NCI-H524 (cell line): ENCODE measurements at regions not wholly inside any gene's neighbourhood (a gene's known extent, or its start where the extent isn't known, plus 50 kb on each side); places are given as distances from the start of the nearest gene placed in this dataset.
A peak's percentile ranks its signal among the peaks of the same experiment; 100 is the strongest.

Experiments
- DNase-seq, 2 experiments: peaks; one replicate each; lab custom pipeline; 2025; lab: John Stamatoyannopoulos, UW

GRCh38 chr6:167674486-167674885 is 152.2 kb upstream of the AFDN start:
- DNase-seq: no peak

GRCh38 chr6:167676000-167676665 is 150.6 kb upstream of the AFDN start:
- DNase-seq: no peak

- peak in 1 of 2 experiments; percentile 73 for DNase-seq
These were observed 149.9 kb upstream of the AFDN start for GRCh38 chr6:167676666-167677421.

DNA sequence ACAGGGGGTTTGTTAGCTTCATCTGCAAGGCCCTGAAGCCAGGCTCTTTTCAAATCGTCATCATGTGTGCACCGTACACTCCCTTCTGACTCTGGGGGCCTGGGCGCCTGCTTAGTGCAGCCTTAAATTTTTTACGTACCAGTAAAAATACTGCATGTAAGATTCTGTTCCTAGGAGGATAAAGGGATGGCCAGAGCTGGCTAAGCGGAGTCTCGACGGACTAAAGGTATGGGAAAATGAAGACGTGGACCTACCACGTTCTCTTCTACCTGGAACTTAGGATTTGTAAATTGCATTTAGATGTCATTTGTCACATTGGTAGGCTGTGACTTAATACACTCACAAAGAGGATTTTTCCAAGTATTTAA is 149.3 kb upstream of the AFDN start:
- no peak for DNase-seq

- peak; percentile 38 to 62 for DNase-seq
These were observed 148.3 kb upstream of the AFDN start for GRCh38 chr6:167678102-167679101.

DNA sequence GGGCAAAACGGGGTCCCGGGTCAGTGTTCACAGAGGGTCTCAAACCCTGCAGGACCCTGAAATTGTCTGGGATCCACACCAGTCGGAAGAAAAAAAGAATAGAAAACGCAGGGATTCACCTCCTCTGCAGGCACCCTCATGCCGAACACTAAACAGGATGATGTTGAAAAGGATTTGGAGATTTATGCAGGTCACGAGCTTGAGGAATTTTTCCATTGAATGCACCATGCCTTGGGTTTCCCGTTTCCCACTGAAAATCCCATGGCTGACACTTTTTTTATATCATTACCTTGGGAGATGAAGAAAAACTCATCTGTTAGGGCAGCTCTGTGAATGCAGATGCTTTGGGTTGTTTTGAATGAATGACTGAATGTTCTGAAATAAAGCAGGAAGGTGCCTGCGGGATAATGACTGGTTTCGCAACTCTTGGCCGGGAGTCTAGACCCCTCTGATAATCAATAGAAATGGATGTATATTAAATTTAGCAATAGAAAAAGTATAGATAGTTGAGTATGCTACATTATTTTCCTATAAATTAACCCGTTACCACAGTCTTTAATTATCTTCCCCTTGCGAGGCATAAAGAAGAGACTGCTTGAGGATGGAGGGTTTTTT is 147.5 kb upstream of the AFDN start:
- DNase-seq: no peak

- no peak for DNase-seq
These were observed 146.7 kb upstream of the AFDN start for GRCh38 chr6:167679790-167680604.

DNA sequence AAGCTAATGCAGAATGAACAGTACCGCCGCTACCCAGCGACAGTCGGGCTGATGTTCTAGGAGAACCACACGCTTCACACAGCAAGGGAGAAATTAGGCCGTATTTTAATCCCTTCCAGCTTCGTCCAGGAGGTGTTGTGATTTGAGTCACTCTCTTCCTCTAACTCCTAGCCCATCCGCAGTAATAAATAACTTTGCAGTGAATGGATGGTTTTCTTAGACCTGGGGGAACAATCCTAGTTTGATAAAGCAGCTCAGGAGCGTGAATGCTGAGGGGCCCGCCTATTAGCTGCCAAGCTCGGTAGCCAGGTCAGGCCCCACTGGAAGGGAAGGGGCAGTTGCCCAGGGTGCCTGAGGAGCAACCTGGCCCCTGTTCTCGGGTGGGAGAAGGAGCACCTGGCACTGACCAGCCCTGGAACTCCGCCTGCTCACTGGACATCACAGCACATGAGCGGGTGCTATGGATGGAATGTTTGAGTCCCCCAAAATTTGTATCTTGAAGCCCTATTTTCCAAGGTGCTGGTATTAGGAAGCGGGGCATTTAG is 146.0 kb upstream of the AFDN start:
- no peak for DNase-seq

- DNase-seq: no peak
These were observed 144.6 kb upstream of the AFDN start for GRCh38 chr6:167682125-167682524.

- DNase-seq: no peak
These were observed 144.1 kb upstream of the AFDN start for GRCh38 chr6:167682546-167683027.

DNA sequence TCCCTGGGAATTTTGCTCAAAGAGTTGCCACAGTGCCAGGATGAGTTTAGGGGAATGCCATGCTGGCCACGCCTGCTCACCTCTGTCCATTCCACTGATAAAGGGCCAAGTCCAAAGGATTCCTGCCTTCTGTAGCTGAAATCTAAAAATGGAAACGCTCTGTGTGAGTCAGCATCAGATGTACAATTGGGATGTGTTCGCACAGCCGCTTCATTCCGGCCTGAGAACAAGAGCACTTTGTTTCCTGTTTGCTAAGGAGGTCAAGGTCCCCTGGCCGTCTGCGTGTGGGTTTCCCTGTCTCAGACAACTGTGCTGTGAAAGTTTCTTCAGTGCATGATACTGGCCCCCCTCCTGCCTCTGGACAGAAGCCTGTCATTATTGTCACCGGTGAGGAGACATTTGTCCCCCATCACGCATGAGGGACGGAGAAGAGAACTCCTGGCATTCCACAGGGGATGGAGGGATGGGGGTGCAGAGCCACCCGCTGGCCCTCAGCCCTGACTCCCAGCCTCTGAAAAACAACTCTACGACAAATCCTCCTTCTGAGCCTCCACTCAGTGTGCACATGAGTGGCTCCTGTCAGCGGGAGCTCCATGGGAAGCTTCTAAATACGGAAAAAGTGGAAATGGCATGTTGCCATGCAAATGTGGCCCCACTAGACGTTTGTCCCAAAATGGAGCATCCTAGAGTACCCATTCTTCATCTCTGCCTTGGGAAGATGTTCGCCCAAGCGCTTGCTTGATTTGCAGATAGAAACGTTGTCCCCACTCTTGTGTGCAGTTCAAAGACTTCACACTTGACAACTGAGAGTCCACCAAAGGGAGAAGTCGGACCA is 143.5 kb upstream of the AFDN start:
- DNase-seq: no peak

DNA sequence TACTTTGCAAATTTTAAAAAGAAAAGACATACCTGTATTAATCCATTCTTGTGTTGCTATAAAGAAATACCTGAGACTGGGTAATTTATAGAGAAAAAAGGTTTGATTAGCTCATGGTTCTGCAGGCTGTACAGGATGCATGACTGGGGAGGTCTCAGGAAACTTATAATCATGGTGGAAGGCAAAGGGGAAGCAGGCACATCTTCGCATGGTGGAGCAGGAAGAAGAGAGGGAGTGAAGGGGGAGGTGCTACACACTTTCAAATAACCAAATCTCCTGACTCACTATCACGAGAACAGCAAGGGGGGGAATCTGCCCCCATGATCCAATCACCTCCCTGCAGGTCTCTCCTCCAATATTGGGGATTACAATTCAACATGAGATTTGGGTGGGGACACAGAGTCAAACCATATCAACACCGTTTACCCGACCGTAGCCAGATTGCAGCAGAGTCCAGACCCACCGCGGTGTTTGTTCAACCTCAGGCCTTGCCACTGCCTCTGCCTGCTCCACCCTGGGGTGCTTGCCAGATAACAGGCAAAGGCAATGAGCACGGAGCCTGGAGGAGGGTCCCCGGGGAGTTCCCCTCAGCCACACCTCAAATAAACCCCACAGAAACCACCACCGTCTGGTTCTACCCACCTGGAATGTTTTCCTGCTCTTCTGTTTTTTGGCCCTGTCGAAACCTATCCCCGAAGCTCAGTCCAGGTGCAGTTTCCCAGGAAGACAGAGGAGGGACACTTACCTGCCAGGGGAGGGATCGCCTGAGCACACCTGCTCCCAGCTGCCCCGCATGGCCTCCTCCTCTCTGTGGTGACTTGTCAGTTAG is 142.2 kb upstream of the AFDN start:
- DNase-seq: no peak

DNA sequence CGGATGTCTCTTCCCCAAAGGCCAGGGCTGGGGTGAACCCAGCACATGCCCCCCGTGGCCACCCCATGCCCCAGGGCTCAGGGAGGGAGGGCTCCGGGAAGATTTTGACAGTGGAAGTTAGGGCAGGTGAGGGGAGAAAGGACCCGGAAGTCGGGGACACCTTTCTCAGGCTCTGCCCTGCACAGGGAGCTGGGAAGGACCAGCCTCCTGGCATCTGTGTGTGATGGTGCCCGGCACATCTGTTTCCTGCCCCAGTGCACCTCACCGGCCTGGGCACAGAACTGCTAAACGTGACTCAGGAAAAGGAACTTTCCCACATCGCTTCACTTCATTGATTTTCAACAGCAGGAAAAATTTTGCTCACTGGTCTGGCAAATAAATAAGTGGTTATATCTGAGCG is 141.1 kb upstream of the AFDN start:
- no peak for DNase-seq

GRCh38 chr6:167686204-167686893 is 140.4 kb upstream of the AFDN start:
- no peak for DNase-seq

GRCh38 chr6:167687116-167687725 is 139.5 kb upstream of the AFDN start:
- DNase-seq: peak; percentile 86 to 96

DNA sequence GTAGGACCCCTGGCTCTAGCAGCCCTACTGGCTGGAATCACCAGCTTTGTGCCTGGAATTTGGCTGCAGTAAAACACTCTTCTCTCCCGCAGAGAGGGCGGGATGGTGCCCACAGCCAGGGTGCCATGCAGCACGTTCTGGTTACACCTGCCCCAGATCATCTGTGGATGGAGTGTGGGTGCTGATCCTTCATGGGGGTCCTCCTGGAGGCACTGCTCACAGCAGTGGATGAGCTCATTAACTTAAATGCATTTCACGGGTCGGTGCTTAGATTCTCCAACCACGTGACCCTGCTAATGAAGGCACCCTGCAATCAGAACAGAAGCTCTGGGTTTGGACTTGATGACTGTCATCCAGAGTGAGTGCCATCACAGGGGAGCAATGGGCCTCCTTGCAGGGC is 138.6 kb upstream of the AFDN start:
- DNase-seq: peak in 1 of 2 experiments; percentile 40

DNA sequence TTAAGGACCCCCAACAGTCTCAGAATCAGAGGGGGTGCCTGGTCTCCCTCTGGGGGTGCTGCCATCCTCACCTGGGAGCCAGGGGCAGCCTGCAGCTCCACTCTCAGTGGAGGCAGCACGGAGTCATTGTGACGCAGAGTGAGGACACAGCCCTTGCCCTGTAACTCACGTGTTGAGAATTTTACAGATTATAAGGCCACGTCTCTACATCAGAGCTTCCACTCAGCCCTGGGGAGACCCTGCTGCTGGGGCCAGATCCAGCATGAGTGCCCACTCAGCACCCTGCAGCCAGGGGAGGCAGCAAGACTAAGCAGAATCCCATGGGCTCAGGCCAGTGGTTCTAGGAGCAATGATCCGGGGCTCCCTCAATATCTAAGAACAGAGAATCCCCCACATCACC is 137.4 kb upstream of the AFDN start:
- DNase-seq: no peak

DNA sequence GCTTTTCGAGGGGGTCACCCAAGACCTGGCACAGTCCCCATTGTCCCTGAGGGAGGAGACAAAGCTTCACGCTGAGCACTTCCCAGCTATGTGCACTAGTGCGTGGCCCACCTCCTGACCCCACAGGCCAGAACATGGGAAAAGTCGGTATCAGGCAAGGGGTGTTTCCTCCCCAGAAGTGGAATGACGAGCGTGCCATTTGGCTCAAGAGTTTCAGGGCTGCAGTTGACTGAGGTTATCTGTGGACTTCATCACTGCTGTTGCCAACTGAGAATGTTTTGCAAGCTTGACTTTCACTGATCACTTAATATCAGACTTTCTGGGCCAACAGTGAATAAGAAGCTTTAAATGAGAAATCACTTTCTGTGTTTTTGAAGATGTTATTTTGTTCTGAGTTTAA is 137.0 kb upstream of the AFDN start:
- no peak for DNase-seq
